Cerebellar cortex (tissue), 1 donor: ENCODE measurements at regions not wholly inside any gene's neighbourhood (a gene's known extent, or its start where the extent isn't known, plus 50 kb on each side); places are given as distances from the start of the nearest gene placed in this dataset.
A peak's percentile ranks its signal among the peaks of the same experiment; 100 is the strongest.

Source experiments
- DNase-seq: peaks from one replicate; pipeline ENCODE4 v3.0.0-alpha.2; 2015; ENCODE audit warnings: low spot score

GRCh38 chr22:22075382-22076163, 93.0 kb upstream of the TOP3B start:
- no peak for DNase-seq

- DNase-seq, result no peak
Measured at GRCh38 chr22:22074634-22075381, 92.2 kb upstream of the TOP3B start.

GRCh38 chr22:22073769-22074561, 91.4 kb upstream of the TOP3B start:
- DNase-seq, result no peak

GRCh38 chr22:22072169-22072836, 89.7 kb upstream of the TOP3B start:
- no peak for DNase-seq

- no peak for DNase-seq
Measured at GRCh38 chr22:22071455-22071854, 88.9 kb upstream of the TOP3B start.

- DNase-seq, result no peak
Measured at GRCh38 chr22:22070371-22070824, 87.8 kb upstream of the TOP3B start.

GRCh38 chr22:22069450-22070370, 87.1 kb upstream of the TOP3B start:
- no peak for DNase-seq

- no peak for DNase-seq
Measured at GRCh38 chr22:22068657-22069056, 86.1 kb upstream of the TOP3B start.

GRCh38 chr22:22068025-22068424, 85.4 kb upstream of the TOP3B start:
- DNase-seq, result no peak

GRCh38 chr22:22067192-22067591, 84.6 kb upstream of the TOP3B start:
- no peak for DNase-seq

- DNase-seq, result no peak
Measured at GRCh38 chr22:22064580-22064979, 82.0 kb upstream of the TOP3B start.

- no peak for DNase-seq
Measured at GRCh38 chr22:22062306-22062793, 79.8 kb upstream of the TOP3B start.

GRCh38 chr22:22061085-22062077, 78.8 kb upstream of the TOP3B start:
- DNase-seq, result peak; percentile 78

GRCh38 chr22:22060200-22061084, 77.9 kb upstream of the TOP3B start:
- DNase-seq, result peak; percentile 44

- no peak for DNase-seq
Measured at GRCh38 chr22:22059291-22060002, 76.9 kb upstream of the TOP3B start.

GRCh38 chr22:22058633-22059290, 76.2 kb upstream of the TOP3B start:
- no peak for DNase-seq
